Tibial nerve (tissue), 4 donors: ENCODE measurements at regions not wholly inside any gene's neighbourhood (a gene's known extent, or its start where the extent isn't known, plus 50 kb on each side); places are given as distances from the start of the nearest gene placed in this dataset.

Source experiments
- DNase-seq, 2 donors: peaks; one replicate each; pipeline ENCODE4 v3.0.0-alpha.2; 2019; ENCODE audit warnings: low spot score in 2 of 2
- H3K27ac ChIP-seq, 4 donors: fragments of 200-600 bp; sonication (generic) in 3 of 4; one replicate each; pipeline ENCODE4 v1.5.1; 2017 to 2019; ENCODE audit warnings: mild to moderate bottlenecking in 1 of 4
- H3K27me3 ChIP-seq, 2 donors: fragments of 200-600 bp; sonication (generic) in 1 of 2; one replicate each; pipeline versions ENCODE4 v1.5.1 to v1.6.0; 2017 to 2019
- H3K36me3 ChIP-seq, 3 donors: fragments of 200-600 bp; sonication (generic); one replicate each; pipeline ENCODE4 v1.5.1; 2018 to 2019
- H3K4me1 ChIP-seq, 4 donors: fragments of 200-600 bp; sonication (generic) in 3 of 4; one replicate each; pipeline ENCODE4 v1.5.1; 2017 to 2019
- H3K4me3 ChIP-seq, 4 donors: fragments of 200-600 bp; sonication (generic) in 3 of 4; one replicate each; pipeline ENCODE4 v1.5.1; 2017 to 2019; ENCODE audit warnings: mild to moderate bottlenecking in 1 of 4, moderate library complexity in 1 of 4
- H3K9me3 ChIP-seq, 4 donors: fragments of 200-600 bp; sonication (generic) in 3 of 4; one replicate each; pipeline ENCODE4 v1.5.1; 2017 to 2019
- CTCF ChIP-seq, 5 experiments: fragments of 200-600 bp in 3 of 5; fragments of 450-650 bp in 2 of 5; sonication (generic) in 3 of 5; IDR thresholded peaks; one replicate each; pipeline ENCODE4 v1.5.1; 2016 to 2019; ENCODE audit warnings: antibody characterized with exemption in 5 of 5, mild to moderate bottlenecking in 3 of 5, moderate library complexity in 2 of 5
- EP300 ChIP-seq, 2 donors: sonication (generic); formaldehyde crosslinking; IDR thresholded peaks; one replicate each; pipeline ENCODE4 v1.6.1; 2017; ENCODE audit warnings: antibody characterized with exemption in 2 of 2, mild to moderate bottlenecking in 1 of 2
- POLR2A ChIP-seq, 2 donors: fragments of 450-650 bp; IDR thresholded peaks; one replicate each; pipeline ENCODE4 v1.6.1; 2017; ENCODE audit warnings: antibody characterized with exemption in 2 of 2, mild to moderate bottlenecking in 2 of 2, moderate library complexity in 2 of 2
- WGBS, 2 donors: methylation state at CpG; one replicate each; pipeline ENCODE4 v1.1.5; 2018; 5-methylcytosine and 5-hydroxymethylcytosine counted together

DNA sequence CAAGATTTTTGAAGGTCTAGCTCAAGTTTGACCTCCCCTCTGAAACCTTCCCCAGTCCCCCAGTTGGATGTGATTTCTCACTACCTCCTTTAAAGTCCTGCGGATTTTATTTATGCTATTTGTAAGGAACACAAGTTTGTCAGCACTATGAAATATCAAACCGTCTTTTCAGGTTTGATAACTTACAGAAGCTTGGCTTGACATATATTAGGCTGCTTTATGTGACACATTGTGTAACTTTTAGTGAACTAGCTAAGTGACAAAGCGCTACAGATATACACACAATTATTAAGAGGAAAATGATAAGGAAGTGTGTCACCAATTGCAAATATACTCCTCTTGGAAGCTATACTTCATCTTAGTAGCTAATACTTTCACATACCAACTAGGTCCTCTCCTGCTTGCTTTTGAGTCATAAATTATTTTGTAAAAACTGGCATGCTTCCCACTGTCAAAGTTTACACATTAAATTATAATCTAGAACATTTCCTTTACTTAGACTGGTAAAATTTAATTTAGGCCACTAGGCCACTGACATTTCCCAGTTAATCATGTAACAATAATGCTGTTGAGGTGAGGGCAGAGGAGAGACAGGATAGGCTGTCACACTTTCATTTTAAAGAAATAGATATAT lies 149.5 kb downstream of the TMTC3 start:
- Histone ChIP-seq H3K9me3 (peaks cover 0 to 12% (median 0%) of the 10 kb centered on the region in 4 donors), H3K27me3 (no peaks in the 10 kb centered on the region), H3K4me1 (no peaks in the 10 kb centered on the region), H3K4me3 (no peak overlapping the region), H3K27ac (no peak overlapping the region), H3K36me3 (no peaks in the 10 kb centered on the region)
- 90 to 93% methylated on average over 3 of the region's 3 CpGs for WGBS, 2 donors
- no peak for DNase-seq
- no peak for TF ChIP-seq POLR2A (IDR thresholded peaks at IDR 0.05)
- TF ChIP-seq EP300 (IDR thresholded peaks at IDR 0.05), result no peak
- no peak for TF ChIP-seq CTCF (IDR thresholded peaks at IDR 0.05)

- no peak overlapping the region for H3K4me3 ChIP-seq
Measured at GRCh38 chr12:88298014-88298682, 156.0 kb downstream of the TMTC3 start.

DNA sequence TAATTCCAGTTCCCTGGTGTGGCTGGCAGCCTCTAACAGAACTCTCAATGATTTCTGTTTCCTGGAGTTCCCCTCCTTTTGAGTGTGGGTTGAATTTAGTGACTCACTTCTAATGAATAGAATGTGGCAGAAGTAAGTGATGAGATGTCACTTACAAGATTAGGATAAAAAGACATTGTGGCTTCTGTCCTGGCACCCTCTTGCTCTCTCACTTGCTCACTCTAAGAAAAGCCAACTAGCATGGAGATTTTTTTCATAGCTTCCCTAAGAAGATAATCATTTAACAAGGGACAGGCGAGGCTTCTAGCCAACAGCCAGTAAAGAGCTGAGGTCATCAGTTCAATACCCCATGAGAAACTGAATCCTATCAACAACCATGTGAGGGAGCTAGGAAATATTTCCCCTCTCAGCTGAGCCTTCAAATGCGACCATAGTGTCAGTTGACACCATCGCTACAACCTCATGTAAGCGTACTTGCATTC lies 156.7 kb downstream of the TMTC3 start:
- peaks cover 0 to 6% (median 0%) of the 10 kb centered on the region in 4 donors for H3K9me3 ChIP-seq
- no peak overlapping the region for H3K27ac ChIP-seq
- TF ChIP-seq CTCF (IDR thresholded peaks at IDR 0.05) (no peak), EP300 (IDR thresholded peaks at IDR 0.05) (no peak)
- no peaks in the 10 kb centered on the region for H3K27me3 ChIP-seq
- H3K4me1 ChIP-seq, result peaks cover 0 to 8% (median 0%) of the 10 kb centered on the region in 4 donors
- WGBS, 2 donors, result 65 to 78% methylated on average over 4 of the region's 4 CpGs
- no peaks in the 10 kb centered on the region for H3K36me3 ChIP-seq
- H3K4me3 ChIP-seq, result no peak overlapping the region
- no peak for DNase-seq

More at GRCh38 chr12:88298014-88298682, 156.0 kb downstream of the TMTC3 start:
- Histone ChIP-seq H3K27me3 (no peaks in the 10 kb centered on the region), H3K4me1 (peaks cover 0 to 8% (median 0%) of the 10 kb centered on the region in 4 donors), H3K9me3 (peaks cover 0 to 12% (median 0%) of the 10 kb centered on the region in 4 donors), H3K27ac (no peak overlapping the region), H3K36me3 (no peaks in the 10 kb centered on the region)
- no peak for DNase-seq
- no peak for TF ChIP-seq POLR2A (IDR thresholded peaks at IDR 0.05)
- no peak for TF ChIP-seq CTCF (IDR thresholded peaks at IDR 0.05)
- no peak for TF ChIP-seq EP300 (IDR thresholded peaks at IDR 0.05)

GRCh38 chr12:88299567-88300101 lies 157.5 kb downstream of the TMTC3 start:
- H3K4me3 ChIP-seq, result no peak overlapping the region
- H3K9me3 ChIP-seq, result peaks cover 0 to 2% (median 0%) of the 10 kb centered on the region in 4 donors
- H3K27me3 ChIP-seq, result no peaks in the 10 kb centered on the region
- peak overlapping the region in 1 of 4 donors; percentile 23 for H3K27ac ChIP-seq
- WGBS, 2 donors, result 34 to 49% methylated on average over 4 of the region's 4 CpGs
- no peak for DNase-seq
- no peak for TF ChIP-seq EP300 (IDR thresholded peaks at IDR 0.05)
- peaks cover 0 to 8% (median 0%) of the 10 kb centered on the region in 4 donors for H3K4me1 ChIP-seq
- no peaks in the 10 kb centered on the region for H3K36me3 ChIP-seq

- no peak overlapping the region for H3K4me3 ChIP-seq
- no peak for TF ChIP-seq POLR2A (IDR thresholded peaks at IDR 0.05)
- no peak for TF ChIP-seq CTCF (IDR thresholded peaks at IDR 0.05)
- TF ChIP-seq EP300 (IDR thresholded peaks at IDR 0.05), result no peak
- H3K27ac ChIP-seq, result no peak overlapping the region
- H3K36me3 ChIP-seq, result no peaks in the 10 kb centered on the region
- no peak for DNase-seq
- H3K9me3 ChIP-seq, result no peaks in the 10 kb centered on the region
- H3K4me1 ChIP-seq, result peaks cover 0 to 16% (median 0%) of the 10 kb centered on the region in 4 donors
- no peaks in the 10 kb centered on the region for H3K27me3 ChIP-seq
Measured at GRCh38 chr12:88300931-88301330, 158.8 kb downstream of the TMTC3 start.
